HCT116 (cell line): ENCODE measurements at regions not wholly inside any gene's neighbourhood (a gene's known extent, or its start where the extent isn't known, plus 50 kb on each side); places are given as distances from the start of the nearest gene placed in this dataset.

Experiments
- ATAC-seq: fragments of 200-7000 bp; cut with Tn5 transposase; 2 replicates; pipeline ENCODE4 v1.9.1; 2020; ENCODE audit warnings: mild to moderate bottlenecking, moderate library complexity
- BruUV-seq: library from RNA; stranded (reverse); fragments of 400-500 nt; replicated peaks from 2 replicates; lab custom pipeline; 2021; lab: Mats Ljungman, UMichigan
- CTCF ChIA-PET: fragments of 300-600 bp; sonication (Branson Sonifier 250); formaldehyde crosslinking; loops from one replicate; lab custom pipeline; 2021; ENCODE audit warnings: antibody characterized with exemption; lab: Charles Lee
- POLR2A ChIA-PET: fragments of 300-600, 350-600 bp; sonication (Branson Sonifier 250); formaldehyde crosslinking; loops from one replicate; lab custom pipeline; 2021; ENCODE audit warnings: antibody characterized with exemption; lab: Charles Lee
- RAD21 ChIA-PET, 2 experiments: fragments of 300-600 bp; sonication (Branson Sonifier 250); formaldehyde crosslinking; loops; one replicate each; lab custom pipeline; 2023; ENCODE audit warnings: low total read pairs in 2 of 2; ENCODE audit not compliant: uncharacterized antibody in 2 of 2, unreplicated experiment in 2 of 2, low non-redundant PET in 1 of 2; lab: Charles Lee
- DNase-seq: peaks from one replicate; pipeline ENCODE4 v3.0.0-alpha.2; 2010; ENCODE audit warnings: low read depth, low spot score
- H2AFZ ChIP-seq: fragments of 200-600 bp; shearing (Covaris generic), sonication (generic); 2 replicates; pipeline ENCODE4 v1.6.1; 2017; ENCODE audit warnings: low read depth, mixed run types, mixed read lengths, antibody characterized with exemption, low read length; ENCODE audit not compliant: poor library complexity, severe bottlenecking
- H3K27ac ChIP-seq: 2 replicates; pipeline ENCODE4 v1.5.1; 2012; ENCODE audit warnings: low read depth, low read length
- H3K27me3 ChIP-seq: fragments of 200-600 bp; sonication (generic); 2 replicates; pipeline ENCODE4 v1.6.1; 2016; ENCODE audit warnings: mixed run types, low read length, mixed read lengths; ENCODE audit not compliant: insufficient read depth
- H3K36me3 ChIP-seq, 2 experiments: fragments of 200-500 bp in 1 of 2; fragments of 200-600 bp in 1 of 2; sonication (Bioruptor generic) in 1 of 2; sonication (generic) in 1 of 2; 2 replicates each; pipeline versions ENCODE4 v1.5.1 to v1.6.1; 2014 to 2016; ENCODE audit warnings: low read length in 2 of 2, inconsistent platforms in 1 of 2, mixed read lengths in 1 of 2, mixed run types in 1 of 2; ENCODE audit not compliant: insufficient read depth in 2 of 2, control insufficient read depth in 1 of 2
- H3K4me1 ChIP-seq, 2 experiments: fragments of 200-600 bp in 1 of 2; sonication (generic) in 1 of 2; 2 replicates each; pipeline versions ENCODE4 v1.5.1 to v1.6.1; 2012 to 2017; ENCODE audit warnings: low read length in 2 of 2, inconsistent platforms in 1 of 2, mild to moderate bottlenecking in 1 of 2, mixed read lengths in 1 of 2, mixed run types in 1 of 2, moderate library complexity in 1 of 2; ENCODE audit not compliant: insufficient read depth in 2 of 2, control insufficient read depth in 1 of 2
- H3K4me2 ChIP-seq: fragments of 200-600 bp; sonication (generic); 2 replicates; pipeline ENCODE4 v1.6.1; 2017; ENCODE audit warnings: mixed run types, low read length, mixed read lengths
- H3K4me3 ChIP-seq, 2 experiments: fragments of 200-600 bp in 1 of 2; sonication (generic) in 1 of 2; replicated peaks in 1 of 2; 2 replicates each; pipeline ENCODE4 v1.5.1; 2011 to 2016; ENCODE audit warnings: low read length in 2 of 2, control low read depth in 1 of 2, low read depth in 1 of 2, mild to moderate bottlenecking in 1 of 2, mixed read lengths in 1 of 2, mixed run types in 1 of 2
- H3K79me2 ChIP-seq: fragments of 200-600 bp; sonication (generic); 2 replicates; pipeline ENCODE4 v1.6.1; 2017; ENCODE audit warnings: mild to moderate bottlenecking, mixed run types, low read length, moderate library complexity, mixed read lengths; ENCODE audit not compliant: insufficient read depth
- H3K9ac ChIP-seq: fragments of 200-600 bp; sonication (generic); 2 replicates; pipeline ENCODE4 v1.6.1; 2016; ENCODE audit warnings: low read length, mixed read lengths
- H3K9me2 ChIP-seq: fragments of 200-600 bp; sonication (generic), shearing (Covaris generic); 2 replicates; pipeline ENCODE4 v1.6.1; 2017; ENCODE audit warnings: mixed run types, mild to moderate bottlenecking, moderate library complexity; ENCODE audit not compliant: insufficient read depth
- H3K9me3 ChIP-seq, 2 experiments: fragments of 200-500 bp in 1 of 2; fragments of 200-600 bp in 1 of 2; sonication (Bioruptor generic) in 1 of 2; sonication (generic) in 1 of 2; 2 replicates each; pipeline ENCODE4 v1.6.1; 2014 to 2017; ENCODE audit warnings: low read length in 2 of 2, mixed read lengths in 2 of 2, inconsistent platforms in 1 of 2, low read depth in 1 of 2, mild to moderate bottlenecking in 1 of 2, mixed run types in 1 of 2, moderate library complexity in 1 of 2; ENCODE audit not compliant: control insufficient read depth in 1 of 2, insufficient read depth in 1 of 2
- H4K20me1 ChIP-seq: fragments of 200-600 bp; sonication (generic), shearing (Covaris generic); 2 replicates; pipeline ENCODE4 v1.6.1; 2017; ENCODE audit warnings: mixed run types, mild to moderate bottlenecking, moderate library complexity; ENCODE audit not compliant: insufficient read depth
- ATF3 ChIP-seq: IDR thresholded peaks from 2 replicates; pipeline ENCODE4 v1.6.1; 2012
- CEBPB ChIP-seq: IDR thresholded peaks from 2 replicates; pipeline ENCODE4 v1.6.1; 2012; ENCODE audit warnings: low read depth
- CTCF ChIP-seq, 3 experiments: fragments of 200-600 bp in 1 of 3; sonication (generic) in 1 of 3; IDR thresholded peaks in 2 of 3; conservative IDR thresholded peaks in 1 of 3; 2 replicates each; pipeline ENCODE4 v1.5.1; 2012 to 2017; ENCODE audit warnings: low read depth in 2 of 3, low read length in 2 of 3, antibody characterized with exemption in 1 of 3, borderline replicate concordance in 1 of 3, control low read depth in 1 of 3, mild to moderate bottlenecking in 1 of 3, mixed read lengths in 1 of 3, mixed run types in 1 of 3, moderate library complexity in 1 of 3; ENCODE audit not compliant: insufficient read depth in 1 of 3
- ELF1 ChIP-seq: IDR thresholded peaks from 2 replicates; pipeline ENCODE4 v1.6.1; 2012; ENCODE audit warnings: low read depth, borderline replicate concordance
- MAX ChIP-seq: IDR thresholded peaks from 2 replicates; pipeline ENCODE4 v1.6.1; 2012
- POLR2A ChIP-seq: IDR thresholded peaks from 2 replicates; pipeline ENCODE4 v1.7.0; 2011; ENCODE audit warnings: borderline replicate concordance; ENCODE audit not compliant: insufficient read depth, insufficient read length; ENCODE audit errors: extremely low read depth
- POLR2AphosphoS5 ChIP-seq: IDR thresholded peaks from 2 replicates; pipeline ENCODE4 v1.6.1; 2011; ENCODE audit warnings: mild to moderate bottlenecking, low read depth, low read length, moderate library complexity
- RAD21 ChIP-seq: IDR thresholded peaks from 2 replicates; pipeline ENCODE4 v1.6.1; 2012; ENCODE audit warnings: low read depth, mild to moderate bottlenecking
- SIN3A ChIP-seq: IDR thresholded peaks from 2 replicates; pipeline ENCODE4 v1.6.1; 2012; ENCODE audit warnings: low read depth
- TCF7L2 ChIP-seq: IDR thresholded peaks from 2 replicates; pipeline ENCODE4 v1.7.0; 2011; ENCODE audit warnings: borderline replicate concordance, inconsistent platforms; ENCODE audit not compliant: insufficient read depth, insufficient read length; ENCODE audit errors: extremely low read depth
- ZBTB33 ChIP-seq: IDR thresholded peaks from 2 replicates; pipeline ENCODE4 v1.6.1; 2011; ENCODE audit warnings: mild to moderate bottlenecking, low read length, moderate library complexity; ENCODE audit not compliant: insufficient replicate concordance; ENCODE audit errors: extremely low read depth
- intact Hi-C: fragments of 100-400 bp; cut with micrococcal nuclease; formaldehyde crosslinking; loops from 2 replicates; pipeline ENCODE4 v1.10.0; 2022

GRCh38 chr7:81404669-81405068, 365.2 kb downstream of the HGF start:
- POLR2A ChIA-PET = no interaction called here
- RAD21 ChIA-PET = no interaction called here
- Histone ChIP-seq H3K4me1 (no peaks in the 10 kb centered on the region), H3K27me3 (no peaks in the 10 kb centered on the region), H4K20me1 (no peaks in the 10 kb centered on the region), H3K9me2 (no peaks in the 10 kb centered on the region), H3K36me3 (no peaks in the 10 kb centered on the region), H3K9me3 (no peaks in the 10 kb centered on the region), H3K9ac (no peak overlapping the region), H3K4me2 (no peak overlapping the region), H3K27ac (no peak overlapping the region), H2AFZ (no peak overlapping the region), H3K79me2 (no peaks in the 10 kb centered on the region), H3K4me3 (no peak overlapping the region)
- DNase-seq = no peak
- intact Hi-C loops = no loop called here
- no peak for ATAC-seq
- BruUV-seq = no TSS peak
- TF ChIP-seq ATF3 (no peak), TCF7L2 (no peak), POLR2AphosphoS5 (no peak), RAD21 (no peak), SIN3A (no peak), POLR2A (no peak), MAX (no peak), ELF1 (no peak), CTCF (IDR thresholded peaks at IDR 0.05 in 2 of 3, conservative IDR thresholded peaks at IDR 0.05 in 1 of 3; ENCODE audit: borderline replicate concordance in 1 of 3, insufficient read depth in 1 of 3, low read depth in 2 of 3, low read length in 2 of 3) (no peak), ZBTB33 (no peak), CEBPB (no peak)
- CTCF ChIA-PET = no interaction called here
